Gastroesophageal sphincter (tissue), 3 donors: ENCODE measurements at regions not wholly inside any gene's neighbourhood (a gene's known extent, or its start where the extent isn't known, plus 50 kb on each side); places are given as distances from the start of the nearest gene placed in this dataset.

Experiments used
- EP300 ChIP-seq: sonication (generic); formaldehyde crosslinking; IDR thresholded peaks from one replicate; pipeline ENCODE4 v1.6.1; 2017; ENCODE audit warnings: antibody characterized with exemption, mild to moderate bottlenecking
- POLR2A ChIP-seq, 2 donors: fragments of 450-650 bp; IDR thresholded peaks; one replicate each; pipeline ENCODE4 v1.6.1; 2017; ENCODE audit warnings: antibody characterized with exemption in 2 of 2, mild to moderate bottlenecking in 2 of 2, moderate library complexity in 1 of 2
- POLR2AphosphoS5 ChIP-seq: sonication (generic); formaldehyde crosslinking; IDR thresholded peaks from one replicate; pipeline ENCODE4 v1.6.1; 2017; ENCODE audit warnings: antibody characterized with exemption
- TF ChIP-seq, protein P1 (sequence below), 4 experiments: fragments of 200-600 bp in 2 of 4; fragments of 450-650 bp in 2 of 4; sonication (generic) in 1 of 4; IDR thresholded peaks; one replicate each; pipeline ENCODE4 v1.5.1; 2017 to 2019; ENCODE audit warnings: antibody characterized with exemption in 4 of 4, mild to moderate bottlenecking in 2 of 4, moderate library complexity in 2 of 4

DNA sequence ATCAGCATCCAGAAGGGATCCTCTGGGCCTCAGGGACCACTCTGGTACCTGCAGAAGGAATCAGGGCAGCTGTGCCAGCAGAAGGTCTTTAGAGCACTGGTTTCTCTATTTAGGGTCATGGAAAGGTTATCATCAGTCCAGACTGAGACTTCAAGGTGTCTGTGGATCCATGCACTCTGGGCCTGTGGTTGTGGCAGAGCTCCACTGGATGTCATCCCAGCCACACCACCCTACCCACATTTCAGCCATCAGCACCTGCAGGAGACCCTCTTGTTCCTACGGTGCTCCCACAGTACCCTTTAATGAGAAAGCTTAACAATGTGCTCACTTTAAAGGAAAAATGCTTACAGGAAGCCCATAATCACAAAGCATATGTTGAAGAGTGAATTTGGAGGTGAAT is 603.4 kb upstream of the CCDC54 start:
- TF ChIP-seq, protein P1, sequence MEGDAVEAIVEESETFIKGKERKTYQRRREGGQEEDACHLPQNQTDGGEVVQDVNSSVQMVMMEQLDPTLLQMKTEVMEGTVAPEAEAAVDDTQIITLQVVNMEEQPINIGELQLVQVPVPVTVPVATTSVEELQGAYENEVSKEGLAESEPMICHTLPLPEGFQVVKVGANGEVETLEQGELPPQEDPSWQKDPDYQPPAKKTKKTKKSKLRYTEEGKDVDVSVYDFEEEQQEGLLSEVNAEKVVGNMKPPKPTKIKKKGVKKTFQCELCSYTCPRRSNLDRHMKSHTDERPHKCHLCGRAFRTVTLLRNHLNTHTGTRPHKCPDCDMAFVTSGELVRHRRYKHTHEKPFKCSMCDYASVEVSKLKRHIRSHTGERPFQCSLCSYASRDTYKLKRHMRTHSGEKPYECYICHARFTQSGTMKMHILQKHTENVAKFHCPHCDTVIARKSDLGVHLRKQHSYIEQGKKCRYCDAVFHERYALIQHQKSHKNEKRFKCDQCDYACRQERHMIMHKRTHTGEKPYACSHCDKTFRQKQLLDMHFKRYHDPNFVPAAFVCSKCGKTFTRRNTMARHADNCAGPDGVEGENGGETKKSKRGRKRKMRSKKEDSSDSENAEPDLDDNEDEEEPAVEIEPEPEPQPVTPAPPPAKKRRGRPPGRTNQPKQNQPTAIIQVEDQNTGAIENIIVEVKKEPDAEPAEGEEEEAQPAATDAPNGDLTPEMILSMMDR (IDR thresholded peaks at IDR 0.05) = no peak
- TF ChIP-seq POLR2A (IDR thresholded peaks at IDR 0.05) = no peak
- no peak for TF ChIP-seq POLR2AphosphoS5
- TF ChIP-seq EP300 = no peak
